ENCODE measurements at regions not wholly inside any gene's neighbourhood (a gene's known extent, or its start where the extent isn't known, plus 50 kb on each side); places are given as distances from the start of the nearest gene placed in this dataset.

DNA sequence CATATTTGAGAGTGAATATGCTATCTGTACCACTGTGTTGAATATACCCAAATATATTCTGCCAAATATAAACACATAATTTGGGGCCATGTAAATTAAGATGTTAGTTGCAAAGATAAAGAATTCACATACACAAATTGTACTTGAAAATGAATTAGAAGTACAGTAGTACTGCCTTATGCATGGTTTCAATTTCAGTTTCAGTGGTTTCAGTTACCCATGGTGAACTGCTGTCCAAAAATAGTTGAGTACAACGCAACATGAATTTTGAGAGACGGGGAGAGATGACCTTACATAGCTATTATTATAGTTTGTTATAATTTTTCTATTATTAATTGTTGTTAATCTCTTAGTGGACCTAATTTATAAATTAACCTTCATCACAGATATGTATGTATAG lies 1313.0 kb upstream of the FAM98A start:
- TF ChIP-seq, protein P1, sequence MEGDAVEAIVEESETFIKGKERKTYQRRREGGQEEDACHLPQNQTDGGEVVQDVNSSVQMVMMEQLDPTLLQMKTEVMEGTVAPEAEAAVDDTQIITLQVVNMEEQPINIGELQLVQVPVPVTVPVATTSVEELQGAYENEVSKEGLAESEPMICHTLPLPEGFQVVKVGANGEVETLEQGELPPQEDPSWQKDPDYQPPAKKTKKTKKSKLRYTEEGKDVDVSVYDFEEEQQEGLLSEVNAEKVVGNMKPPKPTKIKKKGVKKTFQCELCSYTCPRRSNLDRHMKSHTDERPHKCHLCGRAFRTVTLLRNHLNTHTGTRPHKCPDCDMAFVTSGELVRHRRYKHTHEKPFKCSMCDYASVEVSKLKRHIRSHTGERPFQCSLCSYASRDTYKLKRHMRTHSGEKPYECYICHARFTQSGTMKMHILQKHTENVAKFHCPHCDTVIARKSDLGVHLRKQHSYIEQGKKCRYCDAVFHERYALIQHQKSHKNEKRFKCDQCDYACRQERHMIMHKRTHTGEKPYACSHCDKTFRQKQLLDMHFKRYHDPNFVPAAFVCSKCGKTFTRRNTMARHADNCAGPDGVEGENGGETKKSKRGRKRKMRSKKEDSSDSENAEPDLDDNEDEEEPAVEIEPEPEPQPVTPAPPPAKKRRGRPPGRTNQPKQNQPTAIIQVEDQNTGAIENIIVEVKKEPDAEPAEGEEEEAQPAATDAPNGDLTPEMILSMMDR (IDR thresholded peaks at IDR 0.05): no peak
- TF ChIP-seq POLR2A (IDR thresholded peaks at IDR 0.05): no peak

Measured in uterus (tissue), 2 donors.